ENCODE measurements at regions not wholly inside any gene's neighbourhood (a gene's known extent, or its start where the extent isn't known, plus 50 kb on each side); places are given as distances from the start of the nearest gene placed in this dataset.
"Not testable (repeated sequence)": the region's sequence is repeated elsewhere in the genome, so short reads cannot be mapped to it uniquely, and the experiment has no call there.

GRCh38 chr5:126139086-126139485 is 284.1 kb upstream of the GRAMD2B start:
- DNase-seq = no peak
- Histone ChIP-seq H2AFZ (ENCODE audit: low read length) (no peak overlapping the region), H3K27me3 (ENCODE audit: low read length) (no peaks in the 10 kb centered on the region), H3K79me2 (ENCODE audit: low read length) (no peaks in the 10 kb centered on the region), H3K9me2 (replicated peaks; ENCODE audit: insufficient read depth, low read length) (no peaks in the 10 kb centered on the region), H3K4me3 (ENCODE audit: low read length) (no peak overlapping the region), H3K9me3 (ENCODE audit: low read length) (no peaks in the 10 kb centered on the region), H3K4me1 (ENCODE audit: low read length) (no peaks in the 10 kb centered on the region), H3K27ac (ENCODE audit: low read length) (no peak overlapping the region), H3K4me2 (ENCODE audit: low read depth, low read length, poor library complexity, severe bottlenecking) (no peak overlapping the region), H3K36me3 (ENCODE audit: insufficient read depth, low read length) (no peaks in the 10 kb centered on the region), H3K9ac (ENCODE audit: low read length) (no peak overlapping the region), H4K20me1 (ENCODE audit: insufficient read depth, low read depth, low read length) (no peaks in the 10 kb centered on the region)

DNA sequence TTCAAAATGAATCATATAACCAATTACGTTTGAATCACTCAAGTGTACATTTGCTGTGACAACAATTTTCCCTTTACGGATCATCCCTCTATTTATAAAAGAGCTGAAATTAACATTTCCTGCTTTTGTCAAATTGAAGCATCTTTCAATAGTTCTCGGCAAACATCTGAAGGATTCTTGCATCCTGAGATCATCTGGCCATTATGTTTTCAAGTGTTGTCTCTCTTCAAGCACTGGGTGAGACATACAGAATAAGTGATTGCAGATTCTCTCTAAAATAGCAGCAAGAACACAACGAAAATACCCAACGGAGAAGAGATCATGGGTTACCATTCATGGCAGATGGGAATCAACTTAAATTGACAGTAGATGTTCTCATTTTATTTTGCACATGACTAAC is 283.4 kb upstream of the GRAMD2B start:
- no peak overlapping the region for H3K4me2 ChIP-seq (ENCODE audit: low read depth, low read length, poor library complexity, severe bottlenecking)
- no peak overlapping the region for H3K9ac ChIP-seq (ENCODE audit: low read length)
- no peaks in the 10 kb centered on the region for H3K9me3 ChIP-seq (ENCODE audit: low read length)
- H3K4me1 ChIP-seq (ENCODE audit: low read length) = no peaks in the 10 kb centered on the region
- H3K36me3 ChIP-seq (ENCODE audit: insufficient read depth, low read length) = no peaks in the 10 kb centered on the region
- no peaks in the 10 kb centered on the region for H3K27me3 ChIP-seq (ENCODE audit: low read length)
- no peak overlapping the region for H3K27ac ChIP-seq (ENCODE audit: low read length)
- no peaks in the 10 kb centered on the region for H3K79me2 ChIP-seq (ENCODE audit: low read length)
- no peak overlapping the region for H3K4me3 ChIP-seq (ENCODE audit: low read length)
- H4K20me1 ChIP-seq (ENCODE audit: insufficient read depth, low read depth, low read length) = no peaks in the 10 kb centered on the region
- no peaks in the 10 kb centered on the region for H3K9me2 ChIP-seq (replicated peaks; ENCODE audit: insufficient read depth, low read length)
- no peak overlapping the region for H2AFZ ChIP-seq (ENCODE audit: low read length)
- no peak for DNase-seq

DNA sequence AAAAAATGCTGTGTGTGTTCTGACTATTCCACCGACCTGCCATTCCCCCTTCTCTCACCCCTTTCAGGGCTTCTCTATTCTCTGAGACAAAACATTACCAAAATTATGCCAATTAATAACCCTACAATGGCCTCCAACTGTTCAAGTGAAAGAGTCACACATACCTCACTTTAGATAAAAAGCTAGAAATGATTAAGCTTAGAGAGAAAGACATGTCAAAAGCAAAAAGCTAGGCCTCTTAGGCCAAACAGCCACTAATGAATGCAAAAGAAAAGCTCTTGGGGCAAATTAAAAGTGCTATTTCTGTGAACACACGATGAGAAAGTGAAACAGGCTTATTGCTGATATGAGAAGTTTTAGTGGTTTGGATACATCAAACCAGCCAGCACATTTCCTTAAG is 279.6 kb upstream of the GRAMD2B start:
- no peaks in the 10 kb centered on the region for H3K27me3 ChIP-seq (ENCODE audit: low read length)
- H2AFZ ChIP-seq (ENCODE audit: low read length) = no peak overlapping the region
- H3K4me1 ChIP-seq (ENCODE audit: low read length) = no peaks in the 10 kb centered on the region
- H3K36me3 ChIP-seq (ENCODE audit: insufficient read depth, low read length) = no peaks in the 10 kb centered on the region
- no peaks in the 10 kb centered on the region for H3K79me2 ChIP-seq (ENCODE audit: low read length)
- no peak overlapping the region for H3K9ac ChIP-seq (ENCODE audit: low read length)
- H3K27ac ChIP-seq (ENCODE audit: low read length) = no peak overlapping the region
- H3K4me2 ChIP-seq (ENCODE audit: low read depth, low read length, poor library complexity, severe bottlenecking) = no peak overlapping the region
- H3K9me3 ChIP-seq (ENCODE audit: low read length) = no peaks in the 10 kb centered on the region
- no peaks in the 10 kb centered on the region for H4K20me1 ChIP-seq (ENCODE audit: insufficient read depth, low read depth, low read length)
- no peak overlapping the region for H3K4me3 ChIP-seq (ENCODE audit: low read length)
- no peak for DNase-seq
- H3K9me2 ChIP-seq (replicated peaks; ENCODE audit: insufficient read depth, low read length) = no peaks in the 10 kb centered on the region

GRCh38 chr5:126150319-126150718 is 272.9 kb upstream of the GRAMD2B start:
- H3K4me2 ChIP-seq (ENCODE audit: low read depth, low read length, poor library complexity, severe bottlenecking); H3K27ac ChIP-seq (ENCODE audit: low read length); H3K4me3 ChIP-seq (ENCODE audit: low read length); H3K36me3 ChIP-seq (ENCODE audit: insufficient read depth, low read length); H3K9me2 ChIP-seq (replicated peaks; ENCODE audit: insufficient read depth, low read length); H3K9me3 ChIP-seq (ENCODE audit: low read length); H3K27me3 ChIP-seq (ENCODE audit: low read length); DNase-seq; H3K9ac ChIP-seq (ENCODE audit: low read length); H3K79me2 ChIP-seq (ENCODE audit: low read length); H3K4me1 ChIP-seq (ENCODE audit: low read length); H4K20me1 ChIP-seq (ENCODE audit: insufficient read depth, low read depth, low read length); H2AFZ ChIP-seq (ENCODE audit: low read length): not testable (repeated sequence)

GRCh38 chr5:126155298-126155697 is 267.9 kb upstream of the GRAMD2B start:
- H3K27me3 ChIP-seq (ENCODE audit: low read length); H3K9ac ChIP-seq (ENCODE audit: low read length); H3K9me2 ChIP-seq (replicated peaks; ENCODE audit: insufficient read depth, low read length); H3K79me2 ChIP-seq (ENCODE audit: low read length); H3K27ac ChIP-seq (ENCODE audit: low read length); H3K4me1 ChIP-seq (ENCODE audit: low read length); H4K20me1 ChIP-seq (ENCODE audit: insufficient read depth, low read depth, low read length); H3K36me3 ChIP-seq (ENCODE audit: insufficient read depth, low read length); H2AFZ ChIP-seq (ENCODE audit: low read length); H3K9me3 ChIP-seq (ENCODE audit: low read length); H3K4me2 ChIP-seq (ENCODE audit: low read depth, low read length, poor library complexity, severe bottlenecking); H3K4me3 ChIP-seq (ENCODE audit: low read length); DNase-seq: not testable (repeated sequence)

- no peak overlapping the region for H3K4me3 ChIP-seq (ENCODE audit: low read length)
- H4K20me1 ChIP-seq (ENCODE audit: insufficient read depth, low read depth, low read length) = no peaks in the 10 kb centered on the region
- no peaks in the 10 kb centered on the region for H3K36me3 ChIP-seq (ENCODE audit: insufficient read depth, low read length)
- no peak for DNase-seq
- H3K9ac ChIP-seq (ENCODE audit: low read length) = no peak overlapping the region
- no peaks in the 10 kb centered on the region for H3K79me2 ChIP-seq (ENCODE audit: low read length)
- H3K4me2 ChIP-seq (ENCODE audit: low read depth, low read length, poor library complexity, severe bottlenecking) = no peak overlapping the region
- H3K4me1 ChIP-seq (ENCODE audit: low read length) = no peaks in the 10 kb centered on the region
- H3K27me3 ChIP-seq (ENCODE audit: low read length) = no peaks in the 10 kb centered on the region
- H3K9me3 ChIP-seq (ENCODE audit: low read length) = peaks cover 17% of the 10 kb centered on the region
- H2AFZ ChIP-seq (ENCODE audit: low read length) = no peak overlapping the region
- no peak overlapping the region for H3K27ac ChIP-seq (ENCODE audit: low read length)
- H3K9me2 ChIP-seq (replicated peaks; ENCODE audit: insufficient read depth, low read length) = no peaks in the 10 kb centered on the region
Measured at GRCh38 chr5:126166368-126166767, 256.8 kb upstream of the GRAMD2B start.

- DNase-seq = no peak
- no peaks in the 10 kb centered on the region for H3K27me3 ChIP-seq (ENCODE audit: low read length)
- H3K4me3 ChIP-seq (ENCODE audit: low read length) = no peak overlapping the region
- H3K27ac ChIP-seq (ENCODE audit: low read length) = no peak overlapping the region
- H3K9ac ChIP-seq (ENCODE audit: low read length) = no peak overlapping the region
- no peaks in the 10 kb centered on the region for H3K4me1 ChIP-seq (ENCODE audit: low read length)
- peaks cover 14% of the 10 kb centered on the region for H3K9me3 ChIP-seq (ENCODE audit: low read length)
- no peaks in the 10 kb centered on the region for H3K36me3 ChIP-seq (ENCODE audit: insufficient read depth, low read length)
- no peaks in the 10 kb centered on the region for H3K79me2 ChIP-seq (ENCODE audit: low read length)
- no peaks in the 10 kb centered on the region for H3K9me2 ChIP-seq (replicated peaks; ENCODE audit: insufficient read depth, low read length)
- H4K20me1 ChIP-seq (ENCODE audit: insufficient read depth, low read depth, low read length) = no peaks in the 10 kb centered on the region
- no peak overlapping the region for H2AFZ ChIP-seq (ENCODE audit: low read length)
- H3K4me2 ChIP-seq (ENCODE audit: low read depth, low read length, poor library complexity, severe bottlenecking) = no peak overlapping the region
Measured at GRCh38 chr5:126168785-126169184, 254.4 kb upstream of the GRAMD2B start.

- Histone ChIP-seq H2AFZ (ENCODE audit: low read length) (no peak overlapping the region), H4K20me1 (ENCODE audit: insufficient read depth, low read depth, low read length) (no peaks in the 10 kb centered on the region), H3K27me3 (ENCODE audit: low read length) (no peaks in the 10 kb centered on the region), H3K4me2 (ENCODE audit: low read depth, low read length, poor library complexity, severe bottlenecking) (no peak overlapping the region), H3K79me2 (ENCODE audit: low read length) (no peaks in the 10 kb centered on the region), H3K9me2 (replicated peaks; ENCODE audit: insufficient read depth, low read length) (no peaks in the 10 kb centered on the region), H3K9ac (ENCODE audit: low read length) (no peak overlapping the region), H3K27ac (ENCODE audit: low read length) (no peak overlapping the region), H3K9me3 (ENCODE audit: low read length) (peaks cover 8% of the 10 kb centered on the region; the same call in 1 of the 2 replicates), H3K36me3 (ENCODE audit: insufficient read depth, low read length) (no peaks in the 10 kb centered on the region), H3K4me1 (ENCODE audit: low read length) (no peaks in the 10 kb centered on the region), H3K4me3 (ENCODE audit: low read length) (no peak overlapping the region)
- no peak for DNase-seq
Measured at GRCh38 chr5:126171916-126172315, 251.3 kb upstream of the GRAMD2B start.

GRCh38 chr5:126172812-126173211 is 250.4 kb upstream of the GRAMD2B start:
- no peak overlapping the region for H3K4me2 ChIP-seq (ENCODE audit: low read depth, low read length, poor library complexity, severe bottlenecking)
- no peaks in the 10 kb centered on the region for H4K20me1 ChIP-seq (ENCODE audit: insufficient read depth, low read depth, low read length)

More at GRCh38 chr5:126172812-126173211, 250.4 kb upstream of the GRAMD2B start:
- no peak for DNase-seq
- no peak overlapping the region for H3K27ac ChIP-seq (ENCODE audit: low read length)
- H3K79me2 ChIP-seq (ENCODE audit: low read length) = no peaks in the 10 kb centered on the region
- H3K9me2 ChIP-seq (replicated peaks; ENCODE audit: insufficient read depth, low read length) = no peaks in the 10 kb centered on the region
- no peaks in the 10 kb centered on the region for H3K4me1 ChIP-seq (ENCODE audit: low read length)
- no peak overlapping the region for H3K9ac ChIP-seq (ENCODE audit: low read length)
- peaks cover 4% of the 10 kb centered on the region; the same call in 1 of the 2 replicates for H3K9me3 ChIP-seq (ENCODE audit: low read length)
- no peak overlapping the region for H2AFZ ChIP-seq (ENCODE audit: low read length)
- no peaks in the 10 kb centered on the region for H3K27me3 ChIP-seq (ENCODE audit: low read length)
- no peaks in the 10 kb centered on the region for H3K36me3 ChIP-seq (ENCODE audit: insufficient read depth, low read length)
- no peak overlapping the region for H3K4me3 ChIP-seq (ENCODE audit: low read length)

Data from Karpas-422 (cell line).